HUES6 (cell line): ENCODE measurements at regions not wholly inside any gene's neighbourhood (a gene's known extent, or its start where the extent isn't known, plus 50 kb on each side); places are given as distances from the start of the nearest gene placed in this dataset.

Experiments
- H3K27ac ChIP-seq: 2 replicates; pipeline ENCODE4 v1.7.0; 2013; ENCODE audit warnings: low read depth, mild to moderate bottlenecking, low read length, inconsistent platforms
- H3K27me3 ChIP-seq: 2 replicates; pipeline ENCODE4 v1.6.1; 2013; ENCODE audit warnings: low read length; ENCODE audit not compliant: control insufficient read depth, insufficient read depth
- H3K36me3 ChIP-seq: 2 replicates; pipeline ENCODE4 v1.6.1; 2013; ENCODE audit warnings: low read length; ENCODE audit not compliant: control insufficient read depth, insufficient read depth
- H3K4me1 ChIP-seq: 2 replicates; pipeline ENCODE4 v1.6.1; 2013; ENCODE audit warnings: low read length; ENCODE audit not compliant: control insufficient read depth, insufficient read depth
- H3K4me3 ChIP-seq: 2 replicates; pipeline ENCODE4 v1.5.1; 2013; ENCODE audit warnings: low read depth, low read length
- H3K9ac ChIP-seq: one replicate; pipeline ENCODE4 v1.6.1; 2013; ENCODE audit warnings: mild to moderate bottlenecking, low read length
- H3K9me3 ChIP-seq: 2 replicates; pipeline ENCODE4 v1.6.1; 2013; ENCODE audit warnings: low read depth, low read length; ENCODE audit not compliant: control insufficient read depth, insufficient read depth

- Histone ChIP-seq H3K27ac (no peak overlapping the region), H3K4me1 (peaks cover 40% of the 10 kb centered on the region), H3K27me3 (no peaks in the 10 kb centered on the region), H3K4me3 (no peak overlapping the region), H3K36me3 (no peaks in the 10 kb centered on the region), H3K9me3 (peaks cover 9% of the 10 kb centered on the region), H3K9ac (no peak overlapping the region)
Measured at GRCh38 chrX:39938466-39938865, 159.3 kb downstream of the BCOR start.

GRCh38 chrX:39939678-39940077 is 158.1 kb downstream of the BCOR start:
- no peaks in the 10 kb centered on the region for H3K36me3 ChIP-seq

GRCh38 chrX:39941332-39941920 is 156.3 kb downstream of the BCOR start:
- Histone ChIP-seq H3K27me3 (no peaks in the 10 kb centered on the region), H3K27ac (peak overlapping the region; percentile 89; the same call in 1 of the 2 replicates), H3K9me3 (peaks cover 12% of the 10 kb centered on the region), H3K36me3 (no peaks in the 10 kb centered on the region), H3K9ac (peak overlapping the region; percentile 78), H3K4me3 (no peak overlapping the region), H3K4me1 (peaks cover 27% of the 10 kb centered on the region)

More at GRCh38 chrX:39939678-39940077, 158.1 kb downstream of the BCOR start:
- H3K4me3 ChIP-seq: no peak overlapping the region
- no peak overlapping the region for H3K27ac ChIP-seq
- peaks cover 40% of the 10 kb centered on the region for H3K4me1 ChIP-seq
- no peak overlapping the region for H3K9ac ChIP-seq
- peaks cover 12% of the 10 kb centered on the region for H3K9me3 ChIP-seq
- no peaks in the 10 kb centered on the region for H3K27me3 ChIP-seq

GRCh38 chrX:39944416-39944815 is 153.3 kb downstream of the BCOR start:
- H3K27ac ChIP-seq: no peak overlapping the region

GRCh38 chrX:39945709-39946108 is 152.0 kb downstream of the BCOR start:
- H3K9ac ChIP-seq: no peak overlapping the region
- H3K4me1 ChIP-seq: peaks cover 32% of the 10 kb centered on the region
- peaks cover 11% of the 10 kb centered on the region for H3K9me3 ChIP-seq
- H3K27ac ChIP-seq: no peak overlapping the region
- H3K36me3 ChIP-seq: no peaks in the 10 kb centered on the region
- H3K27me3 ChIP-seq: no peaks in the 10 kb centered on the region
- no peak overlapping the region for H3K4me3 ChIP-seq

More at GRCh38 chrX:39944416-39944815, 153.3 kb downstream of the BCOR start:
- H3K9me3 ChIP-seq: peaks cover 10% of the 10 kb centered on the region
- no peak overlapping the region for H3K9ac ChIP-seq
- no peak overlapping the region for H3K4me3 ChIP-seq
- peaks cover 26% of the 10 kb centered on the region for H3K4me1 ChIP-seq
- H3K27me3 ChIP-seq: no peaks in the 10 kb centered on the region
- H3K36me3 ChIP-seq: no peaks in the 10 kb centered on the region

GRCh38 chrX:39946822-39947221 is 150.9 kb downstream of the BCOR start:
- Histone ChIP-seq H3K9ac (no peak overlapping the region), H3K36me3 (no peaks in the 10 kb centered on the region), H3K4me1 (peaks cover 23% of the 10 kb centered on the region), H3K4me3 (no peak overlapping the region), H3K9me3 (peaks cover 21% of the 10 kb centered on the region), H3K27ac (no peak overlapping the region), H3K27me3 (no peaks in the 10 kb centered on the region)

- Histone ChIP-seq H3K27ac (no peak overlapping the region), H3K36me3 (no peaks in the 10 kb centered on the region), H3K9me3 (peaks cover 16% of the 10 kb centered on the region), H3K4me3 (no peak overlapping the region), H3K27me3 (no peaks in the 10 kb centered on the region), H3K4me1 (peaks cover 26% of the 10 kb centered on the region), H3K9ac (no peak overlapping the region)
Measured at GRCh38 chrX:39948582-39948981, 149.2 kb downstream of the BCOR start.

- H3K4me1 ChIP-seq: peaks cover 42% of the 10 kb centered on the region
- H3K4me3 ChIP-seq: no peak overlapping the region
- H3K27ac ChIP-seq: no peak overlapping the region
- peaks cover 11% of the 10 kb centered on the region for H3K9me3 ChIP-seq
- H3K27me3 ChIP-seq: no peaks in the 10 kb centered on the region
- H3K36me3 ChIP-seq: no peaks in the 10 kb centered on the region
- H3K9ac ChIP-seq: no peak overlapping the region
Measured at GRCh38 chrX:39950018-39950688, 147.6 kb downstream of the BCOR start.

GRCh38 chrX:39952989-39953388 is 144.8 kb downstream of the BCOR start:
- Histone ChIP-seq H3K9ac (no peak overlapping the region), H3K36me3 (no peaks in the 10 kb centered on the region), H3K4me1 (peaks cover 44% of the 10 kb centered on the region), H3K27ac (no peak overlapping the region), H3K9me3 (peaks cover 11% of the 10 kb centered on the region), H3K4me3 (no peak overlapping the region), H3K27me3 (no peaks in the 10 kb centered on the region)

- H3K9ac ChIP-seq: peak overlapping the region; percentile 5
Measured at GRCh38 chrX:39953879-39954278, 143.9 kb downstream of the BCOR start.

GRCh38 chrX:39954851-39955250 is 142.9 kb downstream of the BCOR start:
- H3K27me3 ChIP-seq: no peaks in the 10 kb centered on the region
- no peak overlapping the region for H3K27ac ChIP-seq
- H3K36me3 ChIP-seq: no peaks in the 10 kb centered on the region
- peaks cover 32% of the 10 kb centered on the region for H3K4me1 ChIP-seq
- H3K9me3 ChIP-seq: peaks cover 11% of the 10 kb centered on the region
- no peak overlapping the region for H3K9ac ChIP-seq
- H3K4me3 ChIP-seq: no peak overlapping the region

More at GRCh38 chrX:39953879-39954278, 143.9 kb downstream of the BCOR start:
- peaks cover 11% of the 10 kb centered on the region for H3K9me3 ChIP-seq
- no peak overlapping the region for H3K27ac ChIP-seq
- no peaks in the 10 kb centered on the region for H3K27me3 ChIP-seq
- no peaks in the 10 kb centered on the region for H3K36me3 ChIP-seq
- H3K4me3 ChIP-seq: no peak overlapping the region
- peaks cover 39% of the 10 kb centered on the region for H3K4me1 ChIP-seq
